Common myeloid progenitor, CD34-positive (primary cell): ENCODE measurements at regions not wholly inside any gene's neighbourhood (a gene's known extent, or its start where the extent isn't known, plus 50 kb on each side); places are given as distances from the start of the nearest gene placed in this dataset.
A peak's percentile ranks its signal among the peaks of the same experiment; 100 is the strongest.

Experiments
- CTCF ChIA-PET: fragments of 350-600 bp; sonication (Branson Sonifier 250); formaldehyde crosslinking; loops from one replicate; lab custom pipeline; 2021; ENCODE audit warnings: antibody characterized with exemption; lab: Charles Lee
- POLR2A ChIA-PET: fragments of 350-600 bp; sonication (Branson Sonifier 250); formaldehyde crosslinking; loops from one replicate; lab custom pipeline; 2021; ENCODE audit warnings: antibody characterized with exemption; lab: Charles Lee
- DNase-seq, 3 donors: peaks; one replicate each; pipeline versions ENCODE4 v3.0.0 to v3.0.0-alpha.2; 2013
- H3K27ac ChIP-seq, 2 experiments: 1 replicate in 1 of 2; 2 replicates in 1 of 2; pipeline ENCODE4 v1.7.0; 2013; ENCODE audit warnings: inconsistent platforms in 2 of 2, low read length in 2 of 2, mild to moderate bottlenecking in 2 of 2, low read depth in 1 of 2, moderate library complexity in 1 of 2; ENCODE audit not compliant: severe bottlenecking in 2 of 2, insufficient read depth in 1 of 2, poor library complexity in 1 of 2
- H3K27me3 ChIP-seq, 5 experiments: replicated peaks in 2 of 5; 1 replicate in 3 of 5; 2 replicates in 2 of 5; pipeline versions ENCODE4 v1.6.1 to v1.7.0; 2013; ENCODE audit warnings: low read length in 4 of 5, mild to moderate bottlenecking in 2 of 5, moderate library complexity in 2 of 5, inconsistent platforms in 1 of 5; ENCODE audit not compliant: insufficient read depth in 5 of 5, control insufficient read depth in 4 of 5
- H3K36me3 ChIP-seq, 4 experiments: 1 replicate in 2 of 4; 2 replicates in 2 of 4; pipeline versions ENCODE4 v1.6.1 to v1.7.0; 2013; ENCODE audit warnings: low read length in 3 of 4, control low read depth in 1 of 4, mild to moderate bottlenecking in 1 of 4; ENCODE audit not compliant: control insufficient read depth in 4 of 4, insufficient read depth in 4 of 4
- H3K4me1 ChIP-seq, 4 experiments: 1 replicate in 3 of 4; 2 replicates in 1 of 4; pipeline versions ENCODE4 v1.6.1 to v1.7.1; 2013; ENCODE audit warnings: low read length in 3 of 4, mild to moderate bottlenecking in 3 of 4, control low read depth in 1 of 4, inconsistent platforms in 1 of 4, moderate library complexity in 1 of 4; ENCODE audit not compliant: control insufficient read depth in 4 of 4, insufficient read depth in 4 of 4; ENCODE audit errors: control extremely low read depth in 1 of 4
- H3K4me3 ChIP-seq, 7 experiments: 1 replicate in 4 of 7; 2 replicates in 3 of 7; pipeline versions ENCODE4 v1.5.1 to v1.7.0; 2013; ENCODE audit warnings: mild to moderate bottlenecking in 7 of 7, low read length in 6 of 7, moderate library complexity in 6 of 7, inconsistent platforms in 2 of 7, low read depth in 2 of 7, control low read depth in 1 of 7; ENCODE audit not compliant: insufficient read depth in 4 of 7, control insufficient read depth in 1 of 7; ENCODE audit errors: extremely low read depth in 1 of 7
- H3K9me3 ChIP-seq, 5 experiments: 1 replicate in 4 of 5; 2 replicates in 1 of 5; pipeline versions ENCODE4 v1.6.1 to v1.7.1; 2013; ENCODE audit warnings: low read length in 4 of 5, mild to moderate bottlenecking in 2 of 5, inconsistent platforms in 1 of 5, low read depth in 1 of 5, moderate library complexity in 1 of 5; ENCODE audit not compliant: control insufficient read depth in 4 of 5, insufficient read depth in 2 of 5; ENCODE audit errors: control extremely low read depth in 1 of 5
- WGBS: methylation state at CpG from one replicate; pipeline ENCODE4 v1.1.5; 2013; ENCODE audit not compliant: insufficient coverage; 5-methylcytosine and 5-hydroxymethylcytosine counted together

GRCh38 chr16:66315210-66315825, 51.2 kb upstream of the CDH5 start:
- H3K4me3 ChIP-seq, result no peak overlapping the region
- no peaks in the 10 kb centered on the region for H3K36me3 ChIP-seq
- POLR2A ChIA-PET, result no interaction called here

GRCh38 chr16:66311306-66311705, 55.2 kb upstream of the CDH5 start:
- H3K9me3 ChIP-seq, result no peaks in the 10 kb centered on the region
- H3K4me3 ChIP-seq, result no peak overlapping the region
- no peaks in the 10 kb centered on the region for H3K36me3 ChIP-seq
- DNase-seq, result no peak
- ChIA-PET CTCF (interaction anchor here (0.6 kb wide), 1 partner anchor 39 kb away, joined by 3 read pairs; no protein-coding TSS in a partner anchor), POLR2A (no interaction called here)
- no peaks in the 10 kb centered on the region for H3K4me1 ChIP-seq
- no peak overlapping the region for H3K27ac ChIP-seq
- no peaks in the 10 kb centered on the region for H3K27me3 ChIP-seq

More at GRCh38 chr16:66315210-66315825, 51.2 kb upstream of the CDH5 start:
- Histone ChIP-seq H3K9me3 (no peaks in the 10 kb centered on the region), H3K27me3 (peaks cover 0 to 3% (median 0%) of the 10 kb centered on the region in 5 experiments), H3K27ac (no peak overlapping the region), H3K4me1 (no peaks in the 10 kb centered on the region)
- CTCF ChIA-PET, result interaction anchor here (0.7 to 1.9 kb wide), 7 partner anchors 9 to 40 kb away, joined by 3 to 10 read pairs (median 4); no protein-coding TSS in a partner anchor
- WGBS, result 0% methylated on average over 5 of the region's 6 CpGs
- peak; percentile 53 to 75 (median 67) for DNase-seq

GRCh38 chr16:66309215-66309807, 57.2 kb upstream of the CDH5 start:
- ChIA-PET CTCF (no interaction called here), POLR2A (no interaction called here)
- Histone ChIP-seq H3K9me3 (no peaks in the 10 kb centered on the region), H3K36me3 (no peaks in the 10 kb centered on the region), H3K27ac (no peak overlapping the region), H3K4me1 (no peaks in the 10 kb centered on the region), H3K4me3 (no peak overlapping the region), H3K27me3 (peaks cover 0 to 4% (median 0%) of the 10 kb centered on the region in 5 experiments)
- 91% methylated on average over 13 of the region's 15 CpGs for WGBS
- no peak for DNase-seq

- 95% methylated on average over 5 of the region's 5 CpGs for WGBS
- no peak overlapping the region for H3K27ac ChIP-seq
- DNase-seq, result no peak
- H3K27me3 ChIP-seq, result peaks cover 0 to 4% (median 0%) of the 10 kb centered on the region in 5 experiments
- no peaks in the 10 kb centered on the region for H3K9me3 ChIP-seq
- POLR2A ChIA-PET, result no interaction called here
- no peak overlapping the region for H3K4me3 ChIP-seq
- no peaks in the 10 kb centered on the region for H3K4me1 ChIP-seq
- no peaks in the 10 kb centered on the region for H3K36me3 ChIP-seq
- CTCF ChIA-PET, result no interaction called here
Observed at GRCh38 chr16:66308096-66308495, 58.4 kb upstream of the CDH5 start.

- no peaks in the 10 kb centered on the region for H3K36me3 ChIP-seq
- H3K27ac ChIP-seq, result no peak overlapping the region
- no peak overlapping the region for H3K4me3 ChIP-seq
- no peaks in the 10 kb centered on the region for H3K4me1 ChIP-seq
- H3K27me3 ChIP-seq, result peaks cover 0 to 4% (median 0%) of the 10 kb centered on the region in 5 experiments
- ChIA-PET POLR2A (no interaction called here), CTCF (interaction anchor here (1.3 kb wide), 1 partner anchor 31 kb away, joined by 3 read pairs; no protein-coding TSS in a partner anchor)
- 95% methylated on average over 7 of the region's 9 CpGs for WGBS
- no peak for DNase-seq
- no peaks in the 10 kb centered on the region for H3K9me3 ChIP-seq
Observed at GRCh38 chr16:66306366-66307150, 59.9 kb upstream of the CDH5 start.

GRCh38 chr16:66304961-66305360, 61.5 kb upstream of the CDH5 start:
- no peak overlapping the region for H3K4me3 ChIP-seq
- H3K9me3 ChIP-seq, result peaks cover 0 to 4% (median 0%) of the 10 kb centered on the region in 5 experiments
- no peak for DNase-seq
- H3K27me3 ChIP-seq, result peaks cover 0 to 4% (median 0%) of the 10 kb centered on the region in 5 experiments
- no peaks in the 10 kb centered on the region for H3K36me3 ChIP-seq
- CTCF ChIA-PET, result interaction anchor here (1.5 kb wide), 1 partner anchor 30 kb away, joined by 3 read pairs; no protein-coding TSS in a partner anchor
- POLR2A ChIA-PET, result no interaction called here
- WGBS, result 97% methylated on average over 3 of the region's 3 CpGs
- no peaks in the 10 kb centered on the region for H3K4me1 ChIP-seq
- H3K27ac ChIP-seq, result no peak overlapping the region
